ENCODE measurements at regions not wholly inside any gene's neighbourhood (a gene's known extent, or its start where the extent isn't known, plus 50 kb on each side); places are given as distances from the start of the nearest gene placed in this dataset.

- TF ChIP-seq, protein P1, sequence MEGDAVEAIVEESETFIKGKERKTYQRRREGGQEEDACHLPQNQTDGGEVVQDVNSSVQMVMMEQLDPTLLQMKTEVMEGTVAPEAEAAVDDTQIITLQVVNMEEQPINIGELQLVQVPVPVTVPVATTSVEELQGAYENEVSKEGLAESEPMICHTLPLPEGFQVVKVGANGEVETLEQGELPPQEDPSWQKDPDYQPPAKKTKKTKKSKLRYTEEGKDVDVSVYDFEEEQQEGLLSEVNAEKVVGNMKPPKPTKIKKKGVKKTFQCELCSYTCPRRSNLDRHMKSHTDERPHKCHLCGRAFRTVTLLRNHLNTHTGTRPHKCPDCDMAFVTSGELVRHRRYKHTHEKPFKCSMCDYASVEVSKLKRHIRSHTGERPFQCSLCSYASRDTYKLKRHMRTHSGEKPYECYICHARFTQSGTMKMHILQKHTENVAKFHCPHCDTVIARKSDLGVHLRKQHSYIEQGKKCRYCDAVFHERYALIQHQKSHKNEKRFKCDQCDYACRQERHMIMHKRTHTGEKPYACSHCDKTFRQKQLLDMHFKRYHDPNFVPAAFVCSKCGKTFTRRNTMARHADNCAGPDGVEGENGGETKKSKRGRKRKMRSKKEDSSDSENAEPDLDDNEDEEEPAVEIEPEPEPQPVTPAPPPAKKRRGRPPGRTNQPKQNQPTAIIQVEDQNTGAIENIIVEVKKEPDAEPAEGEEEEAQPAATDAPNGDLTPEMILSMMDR (IDR thresholded peaks at IDR 0.05; ENCODE audit: low read depth, low read length, poor library complexity, severe bottlenecking): no peak
- TF ChIP-seq EZH2phosphoT487 (IDR thresholded peaks at IDR 0.05; ENCODE audit: borderline replicate concordance, low read length): no peak
These were observed 198.7 kb downstream of the AASDHPPT start for GRCh38 chr11:106276126-106276525.
